ENCODE measurements at regions not wholly inside any gene's neighbourhood (a gene's known extent, or its start where the extent isn't known, plus 50 kb on each side); places are given as distances from the start of the nearest gene placed in this dataset.

GRCh38 chr20:40488401-40488800 lies 200.6 kb downstream of the MAFB start:
- no peak for DNase-seq

- no peak for DNase-seq
Observed at GRCh38 chr20:40486297-40486696, 202.7 kb downstream of the MAFB start.

- no peak for DNase-seq
Observed at GRCh38 chr20:40481743-40482458, 207.1 kb downstream of the MAFB start.

- DNase-seq, result no peak
Observed at GRCh38 chr20:40481337-40481736, 207.7 kb downstream of the MAFB start.

GRCh38 chr20:40477805-40478204 lies 211.2 kb downstream of the MAFB start:
- DNase-seq, result no peak

- no peak for DNase-seq
Observed at GRCh38 chr20:40476461-40476860, 212.6 kb downstream of the MAFB start.

GRCh38 chr20:40472905-40473304 lies 216.1 kb downstream of the MAFB start:
- no peak for DNase-seq

GRCh38 chr20:40471261-40471629 lies 217.8 kb downstream of the MAFB start:
- no peak for DNase-seq

- no peak for DNase-seq
Observed at GRCh38 chr20:40470445-40471260, 218.4 kb downstream of the MAFB start.

- no peak for DNase-seq
Observed at GRCh38 chr20:40468759-40469158, 220.3 kb downstream of the MAFB start.

- DNase-seq, result no peak
Observed at GRCh38 chr20:40467703-40468411, 221.2 kb downstream of the MAFB start.

GRCh38 chr20:40467067-40467466 lies 222.0 kb downstream of the MAFB start:
- DNase-seq, result no peak

GRCh38 chr20:40464731-40465208 lies 224.3 kb downstream of the MAFB start:
- DNase-seq, result no peak

GRCh38 chr20:40463171-40463570 lies 225.9 kb downstream of the MAFB start:
- no peak for DNase-seq

- no peak for DNase-seq
Observed at GRCh38 chr20:40462566-40462965, 226.5 kb downstream of the MAFB start.

GRCh38 chr20:40459299-40459698 lies 229.7 kb downstream of the MAFB start:
- DNase-seq, result no peak

- DNase-seq, result no peak
Observed at GRCh38 chr20:40457404-40457803, 231.6 kb downstream of the MAFB start.

GRCh38 chr20:40452758-40453157 lies 236.3 kb downstream of the MAFB start:
- DNase-seq, result no peak

- DNase-seq, result no peak
Observed at GRCh38 chr20:40451552-40451951, 237.5 kb downstream of the MAFB start.

- DNase-seq, result no peak
Observed at GRCh38 chr20:40449974-40450616, 238.9 kb downstream of the MAFB start.

GRCh38 chr20:40449144-40449690 lies 239.8 kb downstream of the MAFB start:
- DNase-seq, result no peak

GRCh38 chr20:40446888-40447287 lies 242.1 kb downstream of the MAFB start:
- no peak for DNase-seq

GRCh38 chr20:40444516-40444915 lies 244.5 kb downstream of the MAFB start:
- no peak for DNase-seq

All from SW 1271 (cell line).